22Rv1 (cell line): ENCODE measurements at regions not wholly inside any gene's neighbourhood (a gene's known extent, or its start where the extent isn't known, plus 50 kb on each side); places are given as distances from the start of the nearest gene placed in this dataset.

Experiments
- CTCF ChIP-seq: fragments of 450-650 bp; IDR thresholded peaks from 2 replicates; pipeline ENCODE4 v1.5.1; 2017; ENCODE audit warnings: mild to moderate bottlenecking
- ZFX ChIP-seq: fragments of 450-650 bp; IDR thresholded peaks from 2 replicates; pipeline ENCODE4 v1.6.1; 2017; ENCODE audit warnings: antibody characterized with exemption, borderline replicate concordance

- peak; percentile 14; the same call in 1 of the 2 replicates for TF ChIP-seq CTCF
- TF ChIP-seq ZFX, result no peak
Measured at GRCh38 chr10:47062441-47063200, 151.4 kb downstream of the PTPN20 start.
